ENCODE measurements at regions not wholly inside any gene's neighbourhood (a gene's known extent, or its start where the extent isn't known, plus 50 kb on each side); places are given as distances from the start of the nearest gene placed in this dataset.
"Not testable (repeated sequence)": the region's sequence is repeated elsewhere in the genome, so short reads cannot be mapped to it uniquely, and the experiment has no call there.

- no peak for DNase-seq
Observed at GRCh38 chr11:90722552-90723190, 499.8 kb upstream of the CHORDC1 start.

DNA sequence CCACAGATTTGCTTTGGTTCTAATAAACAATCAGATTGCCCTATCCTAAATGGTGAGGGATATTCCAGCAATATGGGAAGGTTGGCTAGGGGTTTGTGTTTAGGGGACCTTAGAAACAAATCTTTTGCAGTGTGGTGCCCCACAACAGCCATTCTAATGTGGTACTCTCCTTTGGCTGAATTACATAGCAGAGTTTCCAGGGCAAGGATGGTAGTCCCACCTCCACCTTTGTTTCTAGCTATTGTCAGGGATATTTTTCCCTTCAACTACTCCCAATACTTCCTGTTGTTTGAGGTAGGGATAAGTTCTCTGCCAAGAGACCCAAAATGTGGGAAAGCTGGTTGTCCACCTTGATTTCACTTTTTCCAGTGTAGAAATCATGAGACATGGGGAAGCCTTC, 494.7 kb upstream of the CHORDC1 start:
- no peak for DNase-seq

DNA sequence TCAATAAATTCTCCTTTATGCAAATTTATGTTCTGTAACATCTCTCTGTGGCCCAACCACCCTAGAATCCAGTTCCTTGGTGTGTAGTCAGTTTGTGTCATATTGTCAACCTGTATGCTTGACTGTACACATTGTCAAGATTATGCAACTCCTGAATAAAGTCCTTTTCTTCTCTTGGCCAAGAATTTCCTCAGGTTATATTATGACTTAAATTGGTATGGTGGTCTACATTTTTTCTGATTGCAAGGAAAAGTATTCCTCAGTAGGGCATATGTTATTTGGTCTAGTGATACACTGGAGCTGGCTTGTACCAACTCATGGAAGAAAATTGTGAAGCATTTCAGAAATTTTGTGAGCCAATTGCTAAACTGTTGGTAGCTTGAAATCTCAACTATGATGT, 482.8 kb upstream of the CHORDC1 start:
- no peak for DNase-seq

GRCh38 chr11:90704510-90704909, 481.7 kb upstream of the CHORDC1 start:
- no peak for DNase-seq

DNA sequence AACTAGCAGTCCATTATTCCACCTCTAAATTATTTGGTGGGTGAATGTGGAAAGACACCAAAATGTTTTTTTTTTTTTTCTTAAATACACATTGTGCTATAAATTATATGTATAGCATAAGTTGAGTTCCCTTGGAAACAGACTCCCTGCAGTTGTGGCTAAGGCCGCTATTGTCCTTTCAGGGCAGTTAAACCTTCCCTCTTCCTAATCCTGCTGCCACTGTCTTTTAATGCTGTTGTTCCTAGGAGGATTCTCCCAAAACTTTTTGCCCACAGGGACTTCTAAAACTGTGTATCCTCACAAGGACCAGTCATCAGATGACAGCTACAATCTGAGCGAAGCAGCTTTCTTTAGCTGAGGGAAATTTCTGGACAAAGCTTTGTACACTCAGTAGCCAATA, 478.9 kb upstream of the CHORDC1 start:
- no peak for DNase-seq

- DNase-seq = no peak
Observed at GRCh38 chr11:90700789-90701439, 478.1 kb upstream of the CHORDC1 start.

- no peak for DNase-seq
Observed at GRCh38 chr11:90699791-90700400, 477.0 kb upstream of the CHORDC1 start.

- DNase-seq = no peak
Observed at GRCh38 chr11:90698238-90698637, 475.4 kb upstream of the CHORDC1 start.

DNA sequence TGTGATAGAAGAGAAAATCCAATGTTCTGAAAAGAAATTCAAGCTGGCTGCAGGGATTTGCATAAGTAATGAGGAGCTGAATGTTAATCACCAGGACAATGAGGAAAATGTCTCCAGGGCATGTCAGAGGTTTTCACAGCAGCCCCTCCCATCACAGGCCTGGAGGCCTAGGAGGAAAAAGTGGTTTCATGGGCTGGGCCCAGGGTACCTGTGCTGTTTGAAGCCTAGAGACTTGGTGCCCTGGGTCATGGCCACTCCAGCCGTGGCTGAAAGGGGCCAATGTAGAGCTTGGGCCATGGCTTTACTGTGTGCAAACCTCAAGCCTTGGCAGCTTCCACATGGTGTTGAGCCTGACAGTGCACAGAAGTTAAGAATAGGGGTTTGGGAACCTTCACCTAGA, 452.6 kb upstream of the CHORDC1 start:
- not testable (repeated sequence) for DNase-seq

GRCh38 chr11:90669094-90669493, 446.2 kb upstream of the CHORDC1 start:
- DNase-seq = no peak

- no peak for DNase-seq
Observed at GRCh38 chr11:90668502-90668901, 445.7 kb upstream of the CHORDC1 start.

DNA sequence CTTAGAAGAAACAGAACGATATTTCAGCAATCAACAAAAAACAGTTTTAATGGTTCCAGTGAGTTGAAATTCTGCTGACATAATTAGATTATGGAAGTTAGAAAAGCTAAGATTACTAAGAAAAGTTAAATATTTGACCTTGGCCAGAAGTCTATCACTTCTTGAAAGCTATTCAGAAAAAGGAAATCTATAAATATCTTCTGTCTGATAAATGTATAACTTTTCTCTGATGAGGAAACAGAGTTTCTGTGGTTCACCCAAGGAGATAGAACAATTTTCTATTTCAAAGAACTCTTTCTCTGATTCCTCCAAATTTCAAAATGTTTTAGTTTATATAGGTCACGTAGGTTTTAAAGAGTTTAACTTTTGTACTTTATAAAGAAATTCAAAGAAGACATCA, 438.4 kb upstream of the CHORDC1 start:
- DNase-seq = no peak

DNA sequence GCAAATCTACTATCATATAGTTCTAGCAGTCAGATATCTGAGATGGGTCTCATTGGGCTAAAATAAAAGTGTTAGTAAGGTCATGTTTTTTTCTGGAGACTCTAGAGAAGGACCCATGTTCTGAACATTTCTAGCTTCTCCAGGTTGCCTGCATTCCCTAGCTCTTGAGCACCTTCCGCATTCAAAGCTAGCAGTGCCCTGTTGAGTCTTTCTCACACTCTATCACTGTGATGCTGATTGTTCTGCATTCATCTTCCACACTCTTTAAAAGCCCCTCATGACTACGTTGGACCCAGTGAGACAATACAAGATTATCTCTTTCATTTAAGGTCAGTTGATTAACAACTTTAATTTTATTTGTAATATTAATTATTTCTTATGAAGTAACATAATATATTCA, 433.3 kb upstream of the CHORDC1 start:
- no peak for DNase-seq

DNA sequence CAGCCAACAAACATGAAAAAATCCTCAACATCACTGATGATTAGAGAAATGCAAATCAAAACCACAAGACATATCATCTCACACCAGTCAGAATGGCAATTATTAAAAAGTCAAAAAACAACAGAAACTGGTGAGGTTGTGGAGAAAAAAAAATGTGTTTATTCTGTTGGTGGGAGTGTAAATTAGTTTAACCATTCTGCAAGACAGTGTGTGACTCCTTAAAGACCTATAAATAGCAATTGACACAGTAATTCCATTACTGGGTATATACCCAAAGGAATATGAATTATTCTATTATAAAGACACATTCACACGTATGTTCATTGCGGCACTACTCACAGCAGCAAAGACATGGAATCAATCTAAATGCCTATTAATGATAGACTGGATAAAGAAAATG, 427.3 kb upstream of the CHORDC1 start:
- no peak for DNase-seq

DNA sequence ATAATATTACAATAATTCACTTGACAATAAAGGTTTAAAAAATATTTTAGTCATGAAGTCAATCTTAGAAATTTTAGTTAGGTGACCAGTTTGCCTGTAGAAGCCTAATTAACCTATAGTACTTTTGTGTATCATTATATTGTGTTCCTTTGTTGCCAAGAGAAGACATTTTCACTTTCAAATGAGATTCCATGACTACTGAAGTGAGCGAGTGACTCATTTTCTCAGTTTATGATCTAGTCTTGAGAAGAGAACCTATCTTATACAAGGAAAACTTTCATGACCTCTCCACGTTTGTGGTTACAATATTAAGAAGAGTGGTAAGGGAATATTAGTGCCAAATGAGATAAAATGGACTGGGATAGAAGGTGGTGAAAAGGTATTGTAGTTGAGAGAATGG, 423.9 kb upstream of the CHORDC1 start:
- DNase-seq = no peak

- no peak for DNase-seq
Observed at GRCh38 chr11:90646266-90646665, 423.4 kb upstream of the CHORDC1 start.

DNA sequence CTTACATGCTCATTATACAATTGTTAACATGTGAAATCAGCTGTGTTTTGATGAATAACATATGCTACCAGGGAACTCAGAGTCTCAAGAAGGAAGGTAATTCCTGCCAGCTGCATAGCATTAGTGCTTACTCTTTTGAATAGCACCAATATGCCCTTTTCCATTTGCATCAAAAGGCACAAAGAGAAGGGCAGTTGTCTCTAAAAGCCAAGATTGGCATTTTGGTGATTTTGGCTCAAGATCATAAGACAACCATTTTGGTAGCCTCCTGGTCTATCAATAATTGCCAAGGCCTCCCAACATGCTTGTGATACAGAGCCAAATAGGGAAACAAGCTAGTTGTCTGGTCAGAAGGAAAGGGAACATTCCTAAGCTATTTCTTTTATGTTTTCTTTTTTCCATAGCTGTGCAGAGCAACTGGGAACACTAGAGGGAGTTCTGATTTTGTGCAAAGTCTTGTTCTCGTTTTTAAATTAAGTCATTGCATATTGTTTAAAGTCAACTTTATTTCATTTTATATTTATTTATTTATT, 416.7 kb upstream of the CHORDC1 start:
- no peak for DNase-seq

GRCh38 chr11:90635886-90636285, 413.0 kb upstream of the CHORDC1 start:
- DNase-seq = no peak

DNA sequence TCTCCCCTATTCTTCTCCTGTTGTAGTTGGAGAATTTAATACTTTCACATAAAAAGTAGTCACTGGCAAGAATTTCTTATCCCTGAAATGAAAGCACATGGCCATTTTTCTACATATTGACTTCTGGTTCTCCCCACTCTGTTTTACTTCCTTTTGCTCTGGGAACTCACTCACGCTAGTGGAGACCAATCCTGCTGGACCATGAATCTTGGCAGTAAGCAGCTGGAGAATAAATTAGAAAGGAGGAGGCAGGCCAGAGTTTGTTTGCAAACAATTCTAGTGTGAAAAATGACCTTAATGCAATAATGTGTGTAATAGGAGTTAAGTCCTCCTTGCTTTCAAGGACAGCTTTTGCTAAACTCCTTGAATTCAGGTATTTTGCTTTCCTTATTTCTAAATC, 412.3 kb upstream of the CHORDC1 start:
- DNase-seq = no peak

- DNase-seq = no peak
Observed at GRCh38 chr11:90630176-90630575, 407.3 kb upstream of the CHORDC1 start.

GRCh38 chr11:90629229-90629806, 406.5 kb upstream of the CHORDC1 start:
- DNase-seq = no peak

DNA sequence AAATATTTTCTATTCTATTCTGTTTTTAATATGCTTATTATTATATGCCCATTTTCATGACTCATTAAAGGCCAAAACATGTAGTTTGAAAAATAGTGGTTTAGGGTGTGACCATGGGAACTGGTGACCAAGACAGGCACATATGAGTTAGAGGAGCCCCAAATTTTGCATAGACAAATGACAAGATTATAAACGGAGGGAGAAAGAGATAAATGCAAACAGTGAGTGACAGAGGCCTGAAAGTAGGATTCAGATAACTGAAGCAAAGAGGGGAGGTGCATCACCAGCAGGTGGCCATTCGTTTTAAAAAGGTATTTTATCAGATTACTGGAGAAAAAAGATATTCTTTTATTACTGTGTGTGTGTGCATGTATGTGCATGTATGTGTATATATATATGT, 391.5 kb upstream of the CHORDC1 start:
- no peak for DNase-seq

- DNase-seq = not testable (repeated sequence)
Observed at GRCh38 chr11:90613037-90613436, 390.2 kb upstream of the CHORDC1 start.

- DNase-seq = no peak
Observed at GRCh38 chr11:90606721-90607120, 383.9 kb upstream of the CHORDC1 start.

Measured in hematopoietic multipotent progenitor cell treated with erythropoietin and hydrocortisone succinate and interleukin-3 and kit ligand, for 6 days (in vitro differentiated cells).